Endodermal cell (in vitro differentiated cells): ENCODE measurements at regions not wholly inside any gene's neighbourhood (a gene's known extent, or its start where the extent isn't known, plus 50 kb on each side); places are given as distances from the start of the nearest gene placed in this dataset.

Experiments used
- DNase-seq: peaks from one replicate; pipeline ENCODE4 v3.0.0-alpha.2; 2017
- H3K27ac ChIP-seq: 2 replicates; pipeline ENCODE4 v1.5.1; 2013; ENCODE audit warnings: mild to moderate bottlenecking, low read depth, low read length, moderate library complexity
- H3K27me3 ChIP-seq: 2 replicates; pipeline ENCODE4 v1.6.1; 2013; ENCODE audit warnings: mild to moderate bottlenecking, low read length, moderate library complexity; ENCODE audit not compliant: insufficient read depth, control insufficient read depth, poor library complexity, severe bottlenecking
- H3K36me3 ChIP-seq: 2 replicates; pipeline ENCODE4 v1.7.0; 2013; ENCODE audit warnings: mild to moderate bottlenecking, low read length, moderate library complexity; ENCODE audit not compliant: control insufficient read depth, insufficient read depth
- H3K4me1 ChIP-seq: one replicate; pipeline ENCODE4 v1.7.0; 2013; ENCODE audit warnings: low read length; ENCODE audit not compliant: control insufficient read depth, insufficient read depth
- H3K4me3 ChIP-seq: 2 replicates; pipeline ENCODE4 v1.5.1; 2013; ENCODE audit warnings: mild to moderate bottlenecking, low read length, moderate library complexity
- H3K9ac ChIP-seq: 2 replicates; pipeline ENCODE4 v1.6.1; 2013; ENCODE audit warnings: mild to moderate bottlenecking, low read length, moderate library complexity; ENCODE audit not compliant: poor library complexity, severe bottlenecking; ENCODE audit errors: extremely low read depth
- H3K9me3 ChIP-seq: 2 replicates; pipeline ENCODE4 v1.6.1; 2013; ENCODE audit warnings: mild to moderate bottlenecking, low read length, moderate library complexity; ENCODE audit not compliant: control insufficient read depth
- H3K27ac Mint-ChIP-seq: 2 replicates; pipeline ENCODE4 v1.8.0; 2020; ENCODE audit warnings: mixed read lengths
- H3K27me3 Mint-ChIP-seq: 2 replicates; pipeline ENCODE4 v1.8.0; 2021; ENCODE audit warnings: mild to moderate bottlenecking, mixed read lengths; ENCODE audit not compliant: insufficient read depth
- H3K36me3 Mint-ChIP-seq: 2 replicates; pipeline ENCODE4 v1.8.0; 2020; ENCODE audit warnings: low read depth, mixed read lengths
- H3K4me1 Mint-ChIP-seq: 2 replicates; pipeline ENCODE4 v1.8.0; 2020; ENCODE audit warnings: mixed read lengths
- H3K4me3 Mint-ChIP-seq: 2 replicates; pipeline ENCODE4 v1.8.0; 2020; ENCODE audit warnings: mild to moderate bottlenecking, moderate library complexity, mixed read lengths
- H3K9me3 Mint-ChIP-seq: 2 replicates; pipeline ENCODE4 v1.8.0; 2020; ENCODE audit warnings: mild to moderate bottlenecking, mixed read lengths
- WGBS, 2 experiments: methylation state at CpG; one replicate each; pipeline versions ENCODE4 v1.1.5 to v1.1.7; 2013; ENCODE audit warnings: missing lambda C conversion rate in 2 of 2, mixed read lengths in 1 of 2; ENCODE audit not compliant: insufficient coverage in 1 of 2, insufficient read length in 1 of 2; 5-methylcytosine and 5-hydroxymethylcytosine counted together
- TF ChIP-seq, protein P1 (sequence below): fragments of 200-600 bp; sonication (generic); conservative IDR thresholded peaks from 2 replicates; pipeline ENCODE4 v1.5.0; 2021; ENCODE audit warnings: antibody characterized with exemption, mild to moderate bottlenecking

DNA sequence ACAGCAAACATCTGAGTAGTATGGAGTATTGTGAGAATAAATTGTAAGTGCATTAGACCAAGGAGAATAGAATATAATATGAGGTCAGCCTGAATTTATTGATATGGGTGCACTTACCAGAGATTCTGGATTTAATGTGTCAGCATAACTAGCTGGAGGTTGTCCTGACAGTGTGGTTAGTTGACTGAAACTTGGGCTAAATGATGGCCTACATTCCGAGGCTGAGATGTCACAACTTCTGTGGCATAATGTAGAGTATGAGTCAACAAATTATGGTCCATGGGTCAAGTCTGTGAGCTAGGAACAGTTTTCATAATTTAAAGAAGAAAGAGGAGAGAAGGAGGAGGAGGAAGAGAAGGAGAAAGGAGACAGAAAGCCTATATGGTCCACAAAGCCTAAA, 127.6 kb downstream of the QPCT start:
- no peak for DNase-seq
- Mint-ChIP-seq H3K36me3 (no peaks in the 10 kb centered on the region), H3K4me1 (peaks cover 53% of the 10 kb centered on the region), H3K4me3 (no peak overlapping the region), H3K27ac (no peak overlapping the region), H3K27me3 (no peaks in the 10 kb centered on the region), H3K9me3 (no peaks in the 10 kb centered on the region)
- Histone ChIP-seq H3K27ac (no peak overlapping the region), H3K27me3 (no peaks in the 10 kb centered on the region), H3K9me3 (no peaks in the 10 kb centered on the region), H3K4me3 (no peak overlapping the region), H3K4me1 (peaks cover 9% of the 10 kb centered on the region), H3K36me3 (no peaks in the 10 kb centered on the region), H3K9ac (no peak overlapping the region)
- 89 to 94% methylated on average over 1 of the region's 1 CpG for WGBS, 2 experiments
- TF ChIP-seq, protein P1, sequence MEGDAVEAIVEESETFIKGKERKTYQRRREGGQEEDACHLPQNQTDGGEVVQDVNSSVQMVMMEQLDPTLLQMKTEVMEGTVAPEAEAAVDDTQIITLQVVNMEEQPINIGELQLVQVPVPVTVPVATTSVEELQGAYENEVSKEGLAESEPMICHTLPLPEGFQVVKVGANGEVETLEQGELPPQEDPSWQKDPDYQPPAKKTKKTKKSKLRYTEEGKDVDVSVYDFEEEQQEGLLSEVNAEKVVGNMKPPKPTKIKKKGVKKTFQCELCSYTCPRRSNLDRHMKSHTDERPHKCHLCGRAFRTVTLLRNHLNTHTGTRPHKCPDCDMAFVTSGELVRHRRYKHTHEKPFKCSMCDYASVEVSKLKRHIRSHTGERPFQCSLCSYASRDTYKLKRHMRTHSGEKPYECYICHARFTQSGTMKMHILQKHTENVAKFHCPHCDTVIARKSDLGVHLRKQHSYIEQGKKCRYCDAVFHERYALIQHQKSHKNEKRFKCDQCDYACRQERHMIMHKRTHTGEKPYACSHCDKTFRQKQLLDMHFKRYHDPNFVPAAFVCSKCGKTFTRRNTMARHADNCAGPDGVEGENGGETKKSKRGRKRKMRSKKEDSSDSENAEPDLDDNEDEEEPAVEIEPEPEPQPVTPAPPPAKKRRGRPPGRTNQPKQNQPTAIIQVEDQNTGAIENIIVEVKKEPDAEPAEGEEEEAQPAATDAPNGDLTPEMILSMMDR, result no peak

DNA sequence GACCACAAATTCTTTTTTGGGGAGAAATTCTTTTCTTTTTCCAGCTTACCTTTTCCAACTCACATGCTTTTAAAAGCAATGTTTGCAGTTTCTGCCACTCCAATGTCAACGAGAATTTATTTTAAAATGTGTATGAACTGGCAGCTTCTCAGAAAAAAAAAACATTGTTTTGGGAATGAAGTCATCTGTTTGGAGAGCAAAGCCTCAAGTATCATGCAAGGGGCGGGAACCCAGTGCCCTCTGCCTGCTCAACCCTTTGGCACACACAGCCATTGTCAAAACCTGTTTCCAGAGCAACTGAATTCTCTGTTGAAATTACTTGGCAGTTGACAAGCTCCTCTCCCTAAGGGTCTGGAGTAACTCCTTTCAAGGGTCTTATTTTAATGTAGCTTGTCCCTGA, 128.5 kb downstream of the QPCT start:
- TF ChIP-seq, protein P1, result no peak
- H3K36me3 Mint-ChIP-seq, result no peaks in the 10 kb centered on the region
- WGBS, 2 experiments, result 69 to 92% methylated on average over 1 to 2 of the region's 2 CpGs
- no peaks in the 10 kb centered on the region for H3K27me3 ChIP-seq
- H3K27ac ChIP-seq, result no peak overlapping the region
- H3K4me3 Mint-ChIP-seq, result no peak overlapping the region
- no peak for DNase-seq
- H3K9me3 ChIP-seq, result no peaks in the 10 kb centered on the region
- H3K4me3 ChIP-seq, result no peak overlapping the region
- H3K27ac Mint-ChIP-seq, result no peak overlapping the region
- H3K36me3 ChIP-seq, result no peaks in the 10 kb centered on the region
- no peaks in the 10 kb centered on the region for H3K9me3 Mint-ChIP-seq
- peaks cover 9% of the 10 kb centered on the region for H3K4me1 ChIP-seq
- H3K9ac ChIP-seq, result no peak overlapping the region
- H3K4me1 Mint-ChIP-seq, result peaks cover 53% of the 10 kb centered on the region
- no peaks in the 10 kb centered on the region for H3K27me3 Mint-ChIP-seq

DNA sequence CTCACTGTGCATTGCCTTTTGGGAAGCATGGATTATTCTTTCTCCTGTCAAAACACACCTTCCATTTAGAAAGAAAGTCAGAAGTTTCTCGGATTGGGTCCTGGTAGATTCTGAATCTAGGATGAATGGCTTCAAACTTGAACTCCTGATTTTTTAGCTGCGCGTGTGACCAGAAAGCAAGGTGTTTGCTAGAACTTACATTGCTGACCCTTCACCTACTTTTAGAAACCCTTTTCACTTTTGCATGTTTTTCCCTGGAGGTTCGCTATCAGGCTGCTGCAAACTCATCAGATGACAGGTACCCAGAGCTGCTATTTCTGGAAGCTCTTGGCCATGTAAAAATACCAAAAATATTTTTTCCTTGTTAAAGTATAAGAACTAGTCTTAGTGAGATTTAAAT, 132.0 kb downstream of the QPCT start:
- H3K9ac ChIP-seq, result no peak overlapping the region
- peaks cover 7% of the 10 kb centered on the region for H3K9me3 ChIP-seq
- Mint-ChIP-seq H3K4me1 (peaks cover 38% of the 10 kb centered on the region), H3K4me3 (no peak overlapping the region), H3K27ac (no peak overlapping the region), H3K36me3 (peaks cover 3% of the 10 kb centered on the region), H3K9me3 (peaks cover 7% of the 10 kb centered on the region), H3K27me3 (no peaks in the 10 kb centered on the region)
- no peaks in the 10 kb centered on the region for H3K36me3 ChIP-seq
- H3K27me3 ChIP-seq, result no peaks in the 10 kb centered on the region
- H3K27ac ChIP-seq, result no peak overlapping the region
- TF ChIP-seq, protein P1, result no peak
- H3K4me1 ChIP-seq, result peaks cover 9% of the 10 kb centered on the region
- DNase-seq, result no peak
- no peak overlapping the region for H3K4me3 ChIP-seq
- 97% methylated on average over 4 of the region's 4 CpGs for WGBS, 2 experiments
